Activated CD4-positive, alpha-beta T cell treated with anti-CD3 and anti-CD28 coated beads, Interleukin-2, amount 50 U/mL, for 24 hours (primary cell): ENCODE measurements at regions not wholly inside any gene's neighbourhood (a gene's known extent, or its start where the extent isn't known, plus 50 kb on each side); places are given as distances from the start of the nearest gene placed in this dataset.

Experiments used
- DNase-seq, 2 donors: peaks; one replicate each; pipeline ENCODE4 v3.0.0-alpha.2; 2020; ENCODE audit warnings: low read depth in 1 of 2, low spot score in 1 of 2

- no peak for DNase-seq
These were observed 633.4 kb upstream of the MGMT start for GRCh38 chr10:128833671-128834070.

GRCh38 chr10:128835361-128835760, 631.7 kb upstream of the MGMT start:
- no peak for DNase-seq

GRCh38 chr10:128837478-128837877, 629.6 kb upstream of the MGMT start:
- no peak for DNase-seq

DNA sequence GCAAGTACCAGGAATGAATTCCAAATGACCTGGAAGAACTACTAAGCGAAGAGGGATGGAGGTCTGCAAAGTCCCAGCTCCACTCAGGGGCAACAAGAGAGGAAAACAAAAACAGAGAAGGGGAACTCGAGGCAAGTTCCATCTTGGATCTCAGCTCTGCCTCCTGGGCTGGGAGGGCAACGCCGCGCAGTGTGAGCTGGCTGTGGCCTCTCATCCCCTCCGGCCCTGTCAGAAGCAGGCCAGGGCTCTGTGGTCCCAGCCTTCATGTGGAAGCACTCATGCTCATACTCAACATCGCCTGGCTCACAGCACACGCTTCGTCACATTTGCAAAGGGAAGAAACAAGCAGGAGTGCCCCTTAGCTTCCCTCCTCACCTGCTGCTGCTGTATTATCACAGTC, 627.9 kb upstream of the MGMT start:
- no peak for DNase-seq

DNA sequence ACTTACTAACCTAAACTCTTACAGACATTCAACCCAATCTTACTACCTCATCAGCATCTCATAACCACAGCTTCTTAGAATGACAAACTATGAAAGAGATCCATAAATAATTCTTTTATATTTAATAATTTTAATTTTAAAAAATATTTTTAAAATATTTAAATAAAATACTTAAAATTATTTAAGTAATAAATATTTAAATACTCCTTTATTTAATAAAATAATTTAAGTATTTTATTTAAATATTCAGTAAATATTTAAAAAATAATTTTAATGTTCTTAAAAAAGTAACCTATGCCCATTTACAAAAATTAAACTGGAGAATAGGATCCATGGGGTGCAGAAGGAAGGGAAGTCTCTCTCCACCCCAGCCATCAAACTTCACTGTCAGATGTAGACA, 627.3 kb upstream of the MGMT start:
- DNase-seq, result no peak

DNA sequence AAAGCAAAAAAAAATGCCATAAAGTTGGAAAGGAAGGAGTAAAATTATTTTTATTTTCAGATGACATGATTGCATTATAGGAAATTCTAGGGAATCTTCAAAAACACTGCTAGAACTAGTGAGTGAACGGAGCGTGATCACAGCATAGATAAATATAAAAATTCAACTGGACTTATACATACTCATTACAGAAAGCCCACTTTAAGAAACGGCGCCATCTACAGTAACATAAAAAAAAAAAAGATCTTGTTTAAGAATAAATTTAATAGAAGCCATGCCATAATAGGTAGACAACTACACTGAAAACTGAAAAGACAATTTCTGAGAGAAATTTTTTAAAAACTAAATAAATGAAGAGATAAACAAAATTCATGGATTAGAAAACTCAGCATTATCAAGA, 623.1 kb upstream of the MGMT start:
- DNase-seq, result no peak

- DNase-seq, result no peak
These were observed 620.1 kb upstream of the MGMT start for GRCh38 chr10:128846927-128847326.

GRCh38 chr10:128848810-128849209, 618.2 kb upstream of the MGMT start:
- DNase-seq, result no peak

DNA sequence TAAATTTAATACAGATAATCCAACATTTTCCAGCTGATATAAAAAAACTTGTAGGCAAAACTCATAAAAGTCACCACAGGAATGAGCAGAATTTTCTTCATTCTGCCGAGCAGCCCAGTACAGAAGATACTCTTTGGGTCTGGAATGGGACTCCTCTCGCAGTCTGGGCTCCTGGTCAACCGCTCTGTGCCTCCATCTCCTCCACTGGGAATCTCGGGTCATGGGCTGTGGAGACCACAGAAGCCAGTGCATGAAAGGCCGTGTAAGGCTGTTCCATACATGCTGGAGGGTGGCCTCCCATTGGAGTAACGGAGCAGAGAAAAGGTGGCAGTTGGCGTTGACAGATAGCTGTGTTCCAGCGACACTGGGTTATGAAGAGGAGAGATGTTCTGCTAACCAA, 616.4 kb upstream of the MGMT start:
- DNase-seq, result no peak

DNA sequence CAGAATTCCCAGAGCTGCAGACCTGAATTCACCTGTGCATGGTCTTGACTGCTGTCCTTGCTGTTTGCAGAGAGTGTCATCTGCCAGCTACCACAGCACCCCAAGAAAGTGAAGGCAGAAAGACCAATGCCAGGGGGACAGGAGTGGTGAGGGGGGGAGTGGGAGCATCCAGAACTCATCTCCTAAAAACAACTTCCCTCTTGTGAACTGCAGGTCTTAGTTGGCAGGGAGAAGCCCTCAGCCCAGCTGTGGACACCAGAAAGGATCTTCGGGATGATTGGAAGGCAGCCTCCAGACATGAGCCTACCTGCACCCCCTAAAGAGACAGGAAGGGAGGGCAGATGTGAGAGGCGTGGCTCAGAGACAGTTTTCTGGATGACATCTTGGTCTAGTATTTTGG, 615.8 kb upstream of the MGMT start:
- DNase-seq, result no peak

GRCh38 chr10:128851726-128852125, 615.3 kb upstream of the MGMT start:
- DNase-seq, result no peak

DNA sequence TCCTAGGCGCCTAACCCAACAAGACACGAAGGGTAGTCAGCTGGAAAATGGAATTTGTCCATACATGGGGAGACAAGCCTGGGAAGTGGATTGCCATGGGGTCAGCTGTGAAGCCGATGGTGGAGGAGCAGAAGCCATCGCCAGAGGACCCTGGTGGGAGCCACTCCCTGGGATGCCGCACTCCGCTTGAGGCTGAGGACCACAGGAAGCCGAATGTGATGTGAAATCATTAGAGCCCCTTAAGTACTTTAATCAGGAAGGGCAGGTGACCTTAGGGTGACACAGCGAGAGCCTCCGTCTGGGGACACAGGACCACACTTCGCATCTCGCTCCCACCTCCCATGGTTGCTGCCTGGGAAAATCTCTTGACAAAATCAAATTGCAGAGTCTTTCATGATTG, 614.6 kb upstream of the MGMT start:
- DNase-seq, result no peak

GRCh38 chr10:128852902-128853301, 614.1 kb upstream of the MGMT start:
- no peak for DNase-seq

- no peak for DNase-seq
These were observed 613.5 kb upstream of the MGMT start for GRCh38 chr10:128853537-128853936.

DNA sequence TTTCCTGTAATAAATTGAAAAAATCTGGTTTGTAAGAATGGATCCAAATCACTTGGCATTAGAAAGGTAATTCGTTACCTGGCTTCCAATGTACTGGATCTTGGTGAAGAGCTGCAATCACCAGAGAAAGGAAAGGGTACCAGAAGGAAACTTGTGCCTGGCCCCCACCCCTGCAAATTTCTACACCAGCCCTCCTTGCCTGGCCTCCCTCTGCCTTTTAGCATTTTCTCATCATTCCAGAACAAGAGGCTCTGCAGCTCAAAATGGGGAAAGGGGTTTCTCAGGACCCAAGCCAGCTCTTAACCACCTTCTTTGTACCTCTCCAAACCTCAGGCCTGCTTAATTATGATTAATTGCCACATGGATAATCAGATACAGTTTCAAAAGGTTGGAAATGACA, 612.8 kb upstream of the MGMT start:
- DNase-seq, result no peak

DNA sequence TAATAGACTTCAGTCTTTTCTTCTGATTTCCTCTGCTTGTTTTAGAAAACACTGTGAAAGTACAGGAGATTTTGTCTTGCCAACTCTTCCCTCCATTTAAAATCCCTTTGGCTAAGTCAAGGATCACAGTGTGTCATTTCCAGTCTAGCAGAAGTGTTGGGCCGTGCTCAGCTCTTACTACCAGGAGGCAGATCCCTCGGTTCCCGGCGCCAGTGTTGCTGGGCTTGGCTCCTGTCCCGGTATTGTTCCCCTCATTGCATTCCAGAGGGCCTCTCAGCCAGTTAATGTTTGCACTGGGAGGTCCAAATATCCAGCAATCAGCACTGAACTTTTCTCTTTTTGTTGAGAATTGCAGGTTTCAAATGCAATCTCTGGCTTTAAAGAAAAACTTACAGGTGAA, 612.1 kb upstream of the MGMT start:
- DNase-seq, result no peak

GRCh38 chr10:128855618-128856428, 611.2 kb upstream of the MGMT start:
- no peak for DNase-seq

DNA sequence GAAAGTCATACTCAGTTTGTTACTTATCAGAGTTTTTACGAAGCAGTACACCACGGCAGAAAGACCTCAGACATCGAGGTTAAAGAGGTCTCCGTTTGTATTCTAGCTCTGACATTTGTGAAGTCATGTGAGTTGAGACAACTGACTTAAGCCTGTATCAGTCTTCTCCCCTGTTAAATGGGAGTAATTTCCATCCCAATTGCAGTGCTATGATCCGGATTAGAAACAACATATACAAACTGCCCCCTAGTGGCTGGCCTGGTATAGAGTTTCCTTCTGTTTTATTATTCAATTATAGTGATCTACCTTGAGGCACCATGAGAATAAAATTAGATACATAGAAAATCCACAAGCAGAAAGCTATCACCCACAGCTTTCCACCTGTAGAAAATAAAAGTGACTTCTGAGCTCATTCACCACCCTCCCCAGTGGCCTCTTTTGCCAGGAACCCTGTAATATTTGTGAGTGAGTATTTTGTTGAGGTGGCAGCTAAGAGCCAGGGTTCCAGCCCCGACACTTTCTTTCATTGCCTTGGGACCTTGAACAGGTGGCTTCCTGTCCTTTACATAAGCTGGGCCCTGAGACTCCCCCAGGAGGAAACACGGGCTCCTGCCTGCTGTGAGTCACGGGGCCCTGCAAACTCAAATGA, 607.2 kb upstream of the MGMT start:
- DNase-seq, result no peak

DNA sequence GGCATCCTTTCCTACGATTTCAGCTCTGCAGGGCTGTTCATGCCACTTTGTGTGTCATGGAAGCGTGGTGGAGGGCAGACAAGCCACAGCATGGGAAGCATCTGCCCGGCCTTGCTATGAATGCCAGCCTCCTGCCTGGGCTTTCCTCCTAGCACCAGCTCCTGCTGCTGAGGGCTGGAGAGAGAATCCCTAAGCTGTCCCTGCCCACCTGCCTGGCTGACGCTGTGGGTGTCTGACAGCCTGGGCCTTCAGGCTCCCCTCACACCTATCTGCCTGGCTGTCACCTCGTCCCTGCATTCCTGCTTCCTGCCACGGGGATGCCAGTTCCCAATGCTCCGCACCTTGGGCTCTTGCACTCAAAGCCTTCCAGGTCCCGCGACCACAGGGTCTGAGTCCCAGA, 606.5 kb upstream of the MGMT start:
- no peak for DNase-seq

- DNase-seq, result no peak
These were observed 605.8 kb upstream of the MGMT start for GRCh38 chr10:128861018-128861901.

GRCh38 chr10:128863411-128863810, 603.6 kb upstream of the MGMT start:
- DNase-seq, result no peak

DNA sequence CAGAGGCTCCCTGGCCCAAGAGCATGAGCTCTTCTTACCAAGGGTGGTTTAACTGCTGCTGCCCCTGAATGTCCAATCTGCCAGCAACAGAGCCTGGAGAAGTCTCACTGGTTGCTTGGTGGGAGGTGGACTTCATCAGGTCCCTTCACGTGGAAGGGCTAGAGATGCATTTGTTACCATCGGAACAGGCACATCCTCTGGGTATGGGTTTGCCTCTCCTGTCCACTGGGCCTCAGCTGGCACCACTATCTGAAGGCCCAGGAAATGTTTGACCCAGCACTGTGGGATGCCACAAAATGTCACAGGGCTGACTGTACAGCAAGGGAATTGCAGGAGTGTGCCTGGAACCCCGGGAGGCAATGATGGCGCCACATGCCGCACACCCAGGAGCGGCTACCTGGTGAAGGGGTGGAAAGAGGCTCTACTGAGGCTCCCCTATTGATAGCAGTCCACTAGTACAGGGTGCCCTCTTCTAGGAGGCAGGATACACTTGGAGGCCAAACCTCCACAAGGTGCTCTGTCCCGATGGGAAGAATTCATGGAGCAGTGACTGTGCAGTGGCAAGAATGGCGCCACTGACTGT, 603.1 kb upstream of the MGMT start:
- DNase-seq, result no peak
